ENCODE measurements at regions not wholly inside any gene's neighbourhood (a gene's known extent, or its start where the extent isn't known, plus 50 kb on each side); places are given as distances from the start of the nearest gene placed in this dataset.

- DNase-seq: no peak
Measured at GRCh38 chr1:195999022-195999421, 609.2 kb downstream of the KCNT2 start.

- DNase-seq: no peak
Measured at GRCh38 chr1:195981448-195982139, 626.6 kb downstream of the KCNT2 start.

- no peak for DNase-seq
Measured at GRCh38 chr1:195979646-195980045, 628.6 kb downstream of the KCNT2 start.

GRCh38 chr1:195973311-195973904 lies 634.8 kb downstream of the KCNT2 start:
- no peak for DNase-seq

- DNase-seq: no peak
Measured at GRCh38 chr1:195971589-195971988, 636.7 kb downstream of the KCNT2 start.

- DNase-seq: no peak
Measured at GRCh38 chr1:195970209-195970608, 638.0 kb downstream of the KCNT2 start.

GRCh38 chr1:195965475-195965874 lies 642.8 kb downstream of the KCNT2 start:
- DNase-seq: no peak

GRCh38 chr1:195965036-195965435 lies 643.2 kb downstream of the KCNT2 start:
- DNase-seq: no peak

GRCh38 chr1:195964516-195964915 lies 643.7 kb downstream of the KCNT2 start:
- no peak for DNase-seq

- no peak for DNase-seq
Measured at GRCh38 chr1:195962051-195962450, 646.2 kb downstream of the KCNT2 start.

GRCh38 chr1:195960580-195960979 lies 647.7 kb downstream of the KCNT2 start:
- no peak for DNase-seq

- DNase-seq: no peak
Measured at GRCh38 chr1:195958131-195958530, 650.1 kb downstream of the KCNT2 start.

- DNase-seq: no peak
Measured at GRCh38 chr1:195956845-195957244, 651.4 kb downstream of the KCNT2 start.

- no peak for DNase-seq
Measured at GRCh38 chr1:195954848-195955247, 653.4 kb downstream of the KCNT2 start.

GRCh38 chr1:195951313-195951712 lies 656.9 kb downstream of the KCNT2 start:
- no peak for DNase-seq

- no peak for DNase-seq
Measured at GRCh38 chr1:195948123-195948895, 659.9 kb downstream of the KCNT2 start.

GRCh38 chr1:195946500-195946899 lies 661.7 kb downstream of the KCNT2 start:
- no peak for DNase-seq

GRCh38 chr1:195941795-195942194 lies 666.4 kb downstream of the KCNT2 start:
- DNase-seq: no peak

GRCh38 chr1:195941314-195941713 lies 666.9 kb downstream of the KCNT2 start:
- no peak for DNase-seq

GRCh38 chr1:195939844-195940243 lies 668.4 kb downstream of the KCNT2 start:
- DNase-seq: no peak

- DNase-seq: no peak
Measured at GRCh38 chr1:195934817-195935553, 673.3 kb downstream of the KCNT2 start.

- DNase-seq: no peak
Measured at GRCh38 chr1:195933835-195934234, 674.4 kb downstream of the KCNT2 start.

- DNase-seq: no peak
Measured at GRCh38 chr1:195915826-195916225, 692.4 kb downstream of the KCNT2 start.

Data from activated CD8-positive, alpha-beta memory T cell treated with anti-CD3 and anti-CD28 coated beads, Interleukin-2, amount 50 U/mL, for 4 hours (primary cell).